OCI-LY1 (cell line): ENCODE measurements at regions not wholly inside any gene's neighbourhood (a gene's known extent, or its start where the extent isn't known, plus 50 kb on each side); places are given as distances from the start of the nearest gene placed in this dataset.

Experiments
- EZH2 ChIP-seq: fragments of 200-600 bp; sonication (generic), shearing (Covaris generic); IDR thresholded peaks from 2 replicates; pipeline ENCODE4 v1.8.0; 2017; ENCODE audit warnings: borderline replicate concordance, mixed run types, mild to moderate bottlenecking, antibody characterized with exemption, low read length, moderate library complexity, mixed read lengths
- TF ChIP-seq, protein P1 (sequence below): fragments of 200-600 bp; sonication (generic), shearing (Covaris generic); IDR thresholded peaks from 2 replicates; pipeline ENCODE4 v1.5.1; 2017; ENCODE audit warnings: mild to moderate bottlenecking, antibody characterized with exemption, low read length, moderate library complexity, mixed read lengths

DNA sequence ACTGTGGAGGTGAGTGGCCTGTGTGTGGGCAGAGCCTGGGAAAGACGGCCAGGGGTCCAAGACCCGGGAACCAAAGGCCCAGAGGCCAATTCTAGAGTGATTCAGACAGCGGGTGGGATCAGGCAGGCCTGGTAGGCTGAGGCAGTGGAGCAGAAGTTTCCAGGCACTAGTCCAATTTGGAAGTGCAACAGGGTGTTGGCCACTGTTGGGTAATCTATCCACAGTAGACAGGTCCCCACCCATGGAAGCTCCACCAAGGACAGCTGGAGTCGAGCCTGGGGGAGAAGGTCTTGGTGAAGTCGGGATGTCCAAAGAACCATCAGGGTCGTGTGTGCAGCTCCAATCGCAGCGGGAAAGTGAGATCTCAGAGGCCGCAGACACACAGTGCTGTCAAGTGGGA lies 125.8 kb upstream of the COPS8 start:
- TF ChIP-seq, protein P1, sequence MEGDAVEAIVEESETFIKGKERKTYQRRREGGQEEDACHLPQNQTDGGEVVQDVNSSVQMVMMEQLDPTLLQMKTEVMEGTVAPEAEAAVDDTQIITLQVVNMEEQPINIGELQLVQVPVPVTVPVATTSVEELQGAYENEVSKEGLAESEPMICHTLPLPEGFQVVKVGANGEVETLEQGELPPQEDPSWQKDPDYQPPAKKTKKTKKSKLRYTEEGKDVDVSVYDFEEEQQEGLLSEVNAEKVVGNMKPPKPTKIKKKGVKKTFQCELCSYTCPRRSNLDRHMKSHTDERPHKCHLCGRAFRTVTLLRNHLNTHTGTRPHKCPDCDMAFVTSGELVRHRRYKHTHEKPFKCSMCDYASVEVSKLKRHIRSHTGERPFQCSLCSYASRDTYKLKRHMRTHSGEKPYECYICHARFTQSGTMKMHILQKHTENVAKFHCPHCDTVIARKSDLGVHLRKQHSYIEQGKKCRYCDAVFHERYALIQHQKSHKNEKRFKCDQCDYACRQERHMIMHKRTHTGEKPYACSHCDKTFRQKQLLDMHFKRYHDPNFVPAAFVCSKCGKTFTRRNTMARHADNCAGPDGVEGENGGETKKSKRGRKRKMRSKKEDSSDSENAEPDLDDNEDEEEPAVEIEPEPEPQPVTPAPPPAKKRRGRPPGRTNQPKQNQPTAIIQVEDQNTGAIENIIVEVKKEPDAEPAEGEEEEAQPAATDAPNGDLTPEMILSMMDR, result no peak
- no peak for TF ChIP-seq EZH2
